MV-4-11 (cell line): ENCODE measurements at regions not wholly inside any gene's neighbourhood (a gene's known extent, or its start where the extent isn't known, plus 50 kb on each side); places are given as distances from the start of the nearest gene placed in this dataset.

Experiments
- DNase-seq: peaks from one replicate; lab custom pipeline; 2025; lab: John Stamatoyannopoulos, UW

DNA sequence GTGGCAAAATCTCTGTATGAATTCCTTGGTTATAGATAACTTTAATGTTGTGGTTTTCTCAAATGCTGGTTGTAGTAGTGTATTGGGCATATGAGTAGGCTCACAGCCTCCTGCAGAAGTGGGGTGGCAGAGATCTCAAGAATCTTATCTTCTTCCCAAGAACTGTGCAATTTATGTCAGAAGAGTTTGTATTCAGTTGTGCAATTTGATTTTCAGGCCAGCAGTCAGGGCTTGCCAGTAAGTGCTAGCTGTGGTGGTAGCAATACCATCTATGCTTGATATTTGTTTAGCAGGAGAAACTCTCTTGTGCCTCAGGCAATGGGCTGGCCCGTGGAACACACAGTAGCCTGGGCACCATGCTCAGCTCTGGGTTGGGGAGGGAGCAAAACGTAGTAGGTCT lies 58.4 kb upstream of the GOLIM4 start:
- no peak for DNase-seq

DNA sequence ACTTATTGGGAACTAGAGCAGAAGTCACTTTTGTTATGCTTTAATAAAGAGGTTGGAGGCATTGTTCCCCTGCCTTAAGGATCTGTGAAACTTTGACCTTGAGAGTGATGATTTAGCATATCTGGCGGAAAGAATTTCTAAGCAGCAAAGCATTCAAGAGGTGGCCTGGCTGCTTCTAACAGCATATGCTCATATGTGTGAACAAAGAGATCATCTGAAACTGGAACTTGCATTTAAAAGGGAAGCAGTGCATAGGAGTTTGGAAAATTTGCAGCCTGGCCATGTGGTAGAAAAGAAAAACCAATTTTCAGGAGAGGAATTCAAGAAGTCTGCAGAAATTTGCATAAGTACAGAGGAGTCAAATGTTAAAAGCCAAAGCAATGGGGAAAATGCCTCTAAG lies 56.4 kb upstream of the GOLIM4 start:
- DNase-seq: peak; percentile 22
